ENCODE measurements at regions not wholly inside any gene's neighbourhood (a gene's known extent, or its start where the extent isn't known, plus 50 kb on each side); places are given as distances from the start of the nearest gene placed in this dataset.

DNA sequence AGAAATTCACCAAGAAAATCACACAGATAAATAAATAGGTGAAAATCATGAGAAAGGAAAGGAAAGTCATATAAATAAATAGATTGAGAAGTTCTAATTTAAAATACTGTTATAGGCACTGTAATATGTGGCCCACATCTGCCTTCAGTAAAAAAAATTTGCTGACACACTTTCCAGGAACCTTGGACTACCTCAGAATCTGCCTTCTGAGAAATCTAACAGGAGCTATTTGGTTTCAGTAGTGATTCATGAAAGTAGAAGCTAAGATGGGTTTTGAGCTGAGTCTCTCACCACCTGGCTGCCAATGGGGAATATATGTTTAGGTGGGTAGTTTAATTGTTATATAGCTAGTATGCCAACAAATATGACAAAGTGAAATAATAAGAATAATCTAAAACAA lies 810.0 kb downstream of the RAB28 start:
- TF ChIP-seq, protein P1, sequence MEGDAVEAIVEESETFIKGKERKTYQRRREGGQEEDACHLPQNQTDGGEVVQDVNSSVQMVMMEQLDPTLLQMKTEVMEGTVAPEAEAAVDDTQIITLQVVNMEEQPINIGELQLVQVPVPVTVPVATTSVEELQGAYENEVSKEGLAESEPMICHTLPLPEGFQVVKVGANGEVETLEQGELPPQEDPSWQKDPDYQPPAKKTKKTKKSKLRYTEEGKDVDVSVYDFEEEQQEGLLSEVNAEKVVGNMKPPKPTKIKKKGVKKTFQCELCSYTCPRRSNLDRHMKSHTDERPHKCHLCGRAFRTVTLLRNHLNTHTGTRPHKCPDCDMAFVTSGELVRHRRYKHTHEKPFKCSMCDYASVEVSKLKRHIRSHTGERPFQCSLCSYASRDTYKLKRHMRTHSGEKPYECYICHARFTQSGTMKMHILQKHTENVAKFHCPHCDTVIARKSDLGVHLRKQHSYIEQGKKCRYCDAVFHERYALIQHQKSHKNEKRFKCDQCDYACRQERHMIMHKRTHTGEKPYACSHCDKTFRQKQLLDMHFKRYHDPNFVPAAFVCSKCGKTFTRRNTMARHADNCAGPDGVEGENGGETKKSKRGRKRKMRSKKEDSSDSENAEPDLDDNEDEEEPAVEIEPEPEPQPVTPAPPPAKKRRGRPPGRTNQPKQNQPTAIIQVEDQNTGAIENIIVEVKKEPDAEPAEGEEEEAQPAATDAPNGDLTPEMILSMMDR (IDR thresholded peaks at IDR 0.05) = no peak
- no peak for TF ChIP-seq POLR2A (IDR thresholded peaks at IDR 0.05)
- no peak for TF ChIP-seq POLR2AphosphoS5 (IDR thresholded peaks at IDR 0.05)
- no peak for TF ChIP-seq EP300 (IDR thresholded peaks at IDR 0.05; ENCODE audit: low read depth)

All from transverse colon (tissue), 4 donors.